ENCODE measurements at regions not wholly inside any gene's neighbourhood (a gene's known extent, or its start where the extent isn't known, plus 50 kb on each side); places are given as distances from the start of the nearest gene placed in this dataset.

GRCh38 chr11:130603335-130603906 is 155.0 kb downstream of the ADAMTS15 start:
- TF ChIP-seq CTCF (conservative IDR thresholded peaks at IDR 0.05), result no peak
- no peak for TF ChIP-seq ZFX (IDR thresholded peaks at IDR 0.05)

All from C4-2B (cell line).